DND-41 (cell line): ENCODE measurements at regions not wholly inside any gene's neighbourhood (a gene's known extent, or its start where the extent isn't known, plus 50 kb on each side); places are given as distances from the start of the nearest gene placed in this dataset.

Source experiments
- EZH2 ChIP-seq: IDR thresholded peaks from 3 replicates; pipeline ENCODE4 v1.6.1; 2012; ENCODE audit warnings: borderline replicate concordance, low read depth, mild to moderate bottlenecking, moderate library complexity, low read length, inconsistent platforms; ENCODE audit not compliant: severe bottlenecking
- TF ChIP-seq, protein P1 (sequence below): IDR thresholded peaks from 2 replicates; pipeline ENCODE4 v1.5.1; 2012; ENCODE audit warnings: borderline replicate concordance, low read length, moderate library complexity, mild to moderate bottlenecking; ENCODE audit not compliant: poor library complexity, severe bottlenecking; ENCODE audit errors: extremely low read depth

DNA sequence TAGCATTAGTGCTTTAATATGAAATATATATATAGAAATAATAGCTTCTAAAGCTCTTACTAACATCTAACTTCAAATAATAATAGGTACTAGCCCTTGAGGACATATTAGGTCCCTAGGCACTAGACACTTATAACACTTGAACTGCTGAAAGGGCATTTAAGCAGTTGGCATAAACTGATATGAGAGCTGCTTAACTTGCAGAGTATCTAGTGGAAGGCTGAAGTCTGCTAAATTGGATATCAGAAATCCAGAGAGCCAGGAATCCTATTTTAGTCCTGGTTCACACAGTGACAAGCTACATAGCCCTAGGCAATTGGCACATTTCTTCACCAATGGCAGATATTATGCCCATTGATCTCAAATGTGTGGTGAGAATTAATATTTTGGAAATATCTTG is 326.9 kb upstream of the UBE2E3 start:
- TF ChIP-seq, protein P1, sequence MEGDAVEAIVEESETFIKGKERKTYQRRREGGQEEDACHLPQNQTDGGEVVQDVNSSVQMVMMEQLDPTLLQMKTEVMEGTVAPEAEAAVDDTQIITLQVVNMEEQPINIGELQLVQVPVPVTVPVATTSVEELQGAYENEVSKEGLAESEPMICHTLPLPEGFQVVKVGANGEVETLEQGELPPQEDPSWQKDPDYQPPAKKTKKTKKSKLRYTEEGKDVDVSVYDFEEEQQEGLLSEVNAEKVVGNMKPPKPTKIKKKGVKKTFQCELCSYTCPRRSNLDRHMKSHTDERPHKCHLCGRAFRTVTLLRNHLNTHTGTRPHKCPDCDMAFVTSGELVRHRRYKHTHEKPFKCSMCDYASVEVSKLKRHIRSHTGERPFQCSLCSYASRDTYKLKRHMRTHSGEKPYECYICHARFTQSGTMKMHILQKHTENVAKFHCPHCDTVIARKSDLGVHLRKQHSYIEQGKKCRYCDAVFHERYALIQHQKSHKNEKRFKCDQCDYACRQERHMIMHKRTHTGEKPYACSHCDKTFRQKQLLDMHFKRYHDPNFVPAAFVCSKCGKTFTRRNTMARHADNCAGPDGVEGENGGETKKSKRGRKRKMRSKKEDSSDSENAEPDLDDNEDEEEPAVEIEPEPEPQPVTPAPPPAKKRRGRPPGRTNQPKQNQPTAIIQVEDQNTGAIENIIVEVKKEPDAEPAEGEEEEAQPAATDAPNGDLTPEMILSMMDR, result no peak
- no peak for TF ChIP-seq EZH2
